Small intestine (tissue), 7 donors: ENCODE measurements at regions not wholly inside any gene's neighbourhood (a gene's known extent, or its start where the extent isn't known, plus 50 kb on each side); places are given as distances from the start of the nearest gene placed in this dataset.

ENCODE experiments used
- DNase-seq, 2 donors: peaks; one replicate each; pipeline versions ENCODE4 v3.0.0 to v3.0.0-alpha.2; 2013
- FAIRE-seq: peaks from 2 replicates; lab custom pipeline; 2012; peaks lifted over from hg19 to GRCh38; lab: Jason Lieb, UNC
- H3K27ac ChIP-seq, 3 donors: one replicate each; pipeline ENCODE4 v1.5.1; 2013; ENCODE audit warnings: low read length in 2 of 3, mild to moderate bottlenecking in 2 of 3, control low read depth in 1 of 3, inconsistent platforms in 1 of 3, low read depth in 1 of 3, moderate library complexity in 1 of 3
- H3K27me3 ChIP-seq, 3 donors: one replicate each; pipeline ENCODE4 v1.6.1; 2013; ENCODE audit warnings: low read length in 3 of 3, inconsistent platforms in 1 of 3; ENCODE audit not compliant: control insufficient read depth in 3 of 3, insufficient read depth in 3 of 3
- H3K36me3 ChIP-seq, 3 donors: one replicate each; pipeline ENCODE4 v1.6.1; 2013; ENCODE audit warnings: low read length in 3 of 3, inconsistent platforms in 1 of 3, low read depth in 1 of 3, mild to moderate bottlenecking in 1 of 3, moderate library complexity in 1 of 3; ENCODE audit not compliant: control insufficient read depth in 3 of 3, insufficient read depth in 2 of 3
- H3K4me1 ChIP-seq, 3 donors: one replicate each; pipeline ENCODE4 v1.6.1; 2013; ENCODE audit warnings: low read length in 2 of 3, inconsistent platforms in 1 of 3, low read depth in 1 of 3, mild to moderate bottlenecking in 1 of 3, moderate library complexity in 1 of 3; ENCODE audit not compliant: control insufficient read depth in 3 of 3, insufficient read depth in 2 of 3
- H3K4me3 ChIP-seq, 3 donors: one replicate each; pipeline ENCODE4 v1.5.1; 2013; ENCODE audit warnings: low read length in 3 of 3, control low read depth in 1 of 3, inconsistent platforms in 1 of 3, low read depth in 1 of 3, mild to moderate bottlenecking in 1 of 3, moderate library complexity in 1 of 3
- H3K9me3 ChIP-seq, 2 donors: one replicate each; pipeline ENCODE4 v1.6.1; 2013; ENCODE audit warnings: low read depth in 1 of 2, low read length in 1 of 2; ENCODE audit not compliant: control insufficient read depth in 2 of 2, insufficient read depth in 1 of 2
- WGBS, 3 donors: extraction: QIAGEN DNeasy Blood & Tissue Kit; methylation state at CpG; one replicate each; pipeline ENCODE4 v1.1.7; 2013; 5-methylcytosine and 5-hydroxymethylcytosine counted together
- donor health status: healthy with polysubstance abuse.
- donor health status: control.
- donor health status: control.
- donor health status: Bipolar disorder and iron deficiency.
- donor health status: healthy.

- Histone ChIP-seq H3K36me3 (no peaks in the 10 kb centered on the region), H3K9me3 (no peaks in the 10 kb centered on the region), H3K27me3 (no peaks in the 10 kb centered on the region), H3K4me3 (no peak overlapping the region), H3K4me1 (peaks cover 0 to 2% (median 0%) of the 10 kb centered on the region in 3 donors), H3K27ac (no peak overlapping the region)
- WGBS, 3 donors = 89 to 92% (median 91%) methylated on average over 1 of the region's 1 CpG
- FAIRE-seq = no peak
- no peak for DNase-seq
Measured at GRCh38 chr3:193933451-193933850, 202.5 kb upstream of the HES1 start.

DNA sequence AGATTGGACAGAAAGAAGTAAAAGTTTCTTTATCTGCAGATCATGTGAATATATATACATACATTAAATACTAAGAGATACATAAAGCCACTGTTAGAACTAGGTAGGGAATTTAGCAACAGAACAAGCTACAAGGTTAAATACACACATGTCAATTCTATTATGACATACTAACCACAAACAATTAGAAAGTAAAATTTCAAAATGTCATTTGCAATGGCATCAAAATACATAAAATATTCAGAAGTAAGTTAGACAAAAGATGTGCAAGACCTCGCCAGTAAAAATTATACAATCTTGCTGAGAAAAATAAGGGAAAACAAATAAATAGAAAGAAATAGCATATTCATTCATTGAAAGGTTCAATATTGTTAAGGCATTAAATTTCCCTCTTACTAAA lies 200.0 kb upstream of the HES1 start:
- Histone ChIP-seq H3K27me3 (no peaks in the 10 kb centered on the region), H3K4me3 (no peak overlapping the region), H3K4me1 (no peaks in the 10 kb centered on the region), H3K9me3 (no peaks in the 10 kb centered on the region), H3K36me3 (no peaks in the 10 kb centered on the region), H3K27ac (no peak overlapping the region)
- WGBS, 3 donors = 84 to 92% (median 88%) methylated on average over 1 of the region's 1 CpG
- FAIRE-seq (no peak), DNase-seq (no peak)

GRCh38 chr3:193938613-193939012 lies 197.3 kb upstream of the HES1 start:
- Histone ChIP-seq H3K9me3 (no peaks in the 10 kb centered on the region), H3K27me3 (no peaks in the 10 kb centered on the region), H3K4me1 (peaks cover 0 to 2% (median 0%) of the 10 kb centered on the region in 3 donors), H3K27ac (no peak overlapping the region), H3K4me3 (no peak overlapping the region), H3K36me3 (no peaks in the 10 kb centered on the region)
- 83 to 90% (median 85%) methylated on average over 6 of the region's 6 CpGs for WGBS, 3 donors
- DNase-seq (no peak), FAIRE-seq (no peak)

DNA sequence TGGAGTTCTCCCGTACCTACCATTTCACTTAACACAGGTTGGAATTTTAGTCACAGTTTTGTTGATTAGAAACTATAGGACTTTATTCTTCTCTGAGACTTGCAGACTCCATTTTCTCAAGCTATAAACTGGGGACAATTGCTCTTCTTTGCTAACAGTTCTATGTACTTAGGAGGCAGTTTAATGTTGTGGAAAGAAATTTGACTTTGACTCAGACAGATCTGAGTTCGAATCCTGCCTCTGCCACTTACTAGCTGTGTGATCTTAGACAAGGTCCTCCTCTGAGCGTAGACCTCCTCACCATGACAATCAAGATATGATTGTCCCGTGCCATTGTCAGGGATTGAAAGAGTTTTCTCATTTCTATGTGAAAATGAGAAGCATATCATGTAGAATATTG lies 196.4 kb upstream of the HES1 start:
- Histone ChIP-seq H3K4me3 (no peak overlapping the region), H3K9me3 (no peaks in the 10 kb centered on the region), H3K27ac (no peak overlapping the region), H3K27me3 (no peaks in the 10 kb centered on the region), H3K36me3 (no peaks in the 10 kb centered on the region), H3K4me1 (peaks cover 0 to 2% (median 0%) of the 10 kb centered on the region in 3 donors)
- no peak for FAIRE-seq
- WGBS, 3 donors = 81 to 92% (median 89%) methylated on average over 4 of the region's 4 CpGs
- no peak for DNase-seq

DNA sequence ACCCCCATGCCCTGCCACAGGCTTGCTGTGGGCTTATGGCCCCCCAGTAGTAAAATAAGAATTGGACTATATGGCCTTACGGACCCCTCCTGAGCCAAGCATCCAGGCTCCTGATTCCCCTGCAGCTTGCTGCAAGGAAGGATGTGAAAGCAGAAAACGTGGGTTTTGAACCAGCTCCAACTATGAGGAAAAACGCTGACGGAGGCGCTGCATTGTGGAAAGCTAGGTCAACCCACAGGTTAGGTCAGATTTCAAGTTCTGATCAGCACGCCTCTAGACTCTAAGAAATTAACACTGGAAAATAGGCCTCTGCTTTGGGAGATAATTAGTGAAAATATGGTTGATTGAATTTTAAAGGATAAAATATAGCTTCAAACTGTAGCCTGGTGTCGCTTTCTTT lies 195.4 kb upstream of the HES1 start:
- H3K36me3 ChIP-seq = no peaks in the 10 kb centered on the region
- no peak overlapping the region for H3K27ac ChIP-seq
- no peak for DNase-seq
- H3K4me3 ChIP-seq = no peak overlapping the region
- no peak for FAIRE-seq
- peaks cover 0 to 2% (median 0%) of the 10 kb centered on the region in 3 donors for H3K4me1 ChIP-seq
- WGBS, 3 donors = 83 to 92% (median 89%) methylated on average over 7 of the region's 7 CpGs
- H3K9me3 ChIP-seq = no peaks in the 10 kb centered on the region
- H3K27me3 ChIP-seq = no peaks in the 10 kb centered on the region

DNA sequence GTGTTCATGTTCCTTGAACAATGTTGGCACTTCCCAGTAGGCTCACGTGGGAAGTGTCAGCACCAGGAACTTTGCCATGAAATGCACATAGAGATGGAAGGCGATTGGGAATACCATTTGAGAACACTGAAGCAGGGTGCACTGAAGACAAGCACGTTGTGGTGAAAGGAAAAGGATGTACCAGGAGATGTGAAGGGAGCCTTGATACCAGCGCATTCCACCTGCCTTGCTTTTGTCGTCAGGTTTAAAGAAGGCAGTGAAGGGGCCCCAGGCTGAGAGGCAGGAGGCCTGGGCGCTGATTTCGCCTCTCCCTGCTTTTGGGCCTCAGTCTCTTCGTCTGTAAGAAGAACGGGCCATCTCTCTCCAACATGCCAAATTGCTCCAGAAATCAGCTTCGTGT lies 194.5 kb upstream of the HES1 start:
- FAIRE-seq = no peak
- H3K27ac ChIP-seq = no peak overlapping the region
- 90 to 92% (median 92%) methylated on average over 10 of the region's 10 CpGs for WGBS, 3 donors

GRCh38 chr3:193942516-193943055 lies 193.4 kb upstream of the HES1 start:
- WGBS, 3 donors = 82 to 85% (median 84%) methylated on average over 9 of the region's 9 CpGs
- no peak for FAIRE-seq
- Histone ChIP-seq H3K27ac (no peak overlapping the region), H3K36me3 (no peaks in the 10 kb centered on the region), H3K4me3 (no peak overlapping the region), H3K9me3 (no peaks in the 10 kb centered on the region), H3K27me3 (no peaks in the 10 kb centered on the region), H3K4me1 (peaks cover 0 to 2% (median 0%) of the 10 kb centered on the region in 3 donors)
- DNase-seq = no peak

More for the DNA sequence above, 194.5 kb upstream of the HES1 start:
- Histone ChIP-seq H3K9me3 (no peaks in the 10 kb centered on the region), H3K27me3 (no peaks in the 10 kb centered on the region), H3K36me3 (no peaks in the 10 kb centered on the region), H3K4me3 (no peak overlapping the region), H3K4me1 (peaks cover 0 to 2% (median 0%) of the 10 kb centered on the region in 3 donors)
- no peak for DNase-seq

DNA sequence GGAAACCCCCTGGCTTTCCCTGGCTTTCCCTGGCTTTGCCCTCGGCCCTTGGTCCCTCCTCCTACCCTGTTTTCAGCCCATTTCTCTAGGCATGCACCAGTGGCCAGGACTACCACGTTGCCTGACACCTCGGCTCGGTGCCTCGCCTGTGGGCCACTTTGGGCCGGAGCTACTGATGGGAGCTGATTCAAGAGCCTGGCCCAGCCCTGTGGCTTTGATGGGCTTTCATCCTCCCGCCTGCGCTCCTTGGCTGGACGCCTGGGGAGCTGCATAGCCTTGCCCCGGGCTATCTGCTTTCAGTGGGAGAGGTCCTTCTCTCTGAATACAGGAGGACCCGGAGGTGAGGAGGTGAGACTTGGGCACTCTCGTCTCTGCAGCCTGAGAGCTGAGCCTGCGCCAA lies 192.7 kb upstream of the HES1 start:
- Histone ChIP-seq H3K27me3 (no peaks in the 10 kb centered on the region), H3K9me3 (no peaks in the 10 kb centered on the region), H3K36me3 (no peaks in the 10 kb centered on the region), H3K27ac (no peak overlapping the region), H3K4me3 (no peak overlapping the region), H3K4me1 (peaks cover 0 to 2% (median 0%) of the 10 kb centered on the region in 3 donors)
- FAIRE-seq = no peak
- WGBS, 3 donors = 27 to 53% (median 37%) methylated on average over 13 of the region's 13 CpGs
- DNase-seq = peak in 1 of 2 donors; percentile 33
